ENCODE measurements at regions not wholly inside any gene's neighbourhood (a gene's known extent, or its start where the extent isn't known, plus 50 kb on each side); places are given as distances from the start of the nearest gene placed in this dataset.

GRCh38 chr12:59173695-59174094, 253.4 kb upstream of the LRIG3 start:
- TF ChIP-seq, protein P1, sequence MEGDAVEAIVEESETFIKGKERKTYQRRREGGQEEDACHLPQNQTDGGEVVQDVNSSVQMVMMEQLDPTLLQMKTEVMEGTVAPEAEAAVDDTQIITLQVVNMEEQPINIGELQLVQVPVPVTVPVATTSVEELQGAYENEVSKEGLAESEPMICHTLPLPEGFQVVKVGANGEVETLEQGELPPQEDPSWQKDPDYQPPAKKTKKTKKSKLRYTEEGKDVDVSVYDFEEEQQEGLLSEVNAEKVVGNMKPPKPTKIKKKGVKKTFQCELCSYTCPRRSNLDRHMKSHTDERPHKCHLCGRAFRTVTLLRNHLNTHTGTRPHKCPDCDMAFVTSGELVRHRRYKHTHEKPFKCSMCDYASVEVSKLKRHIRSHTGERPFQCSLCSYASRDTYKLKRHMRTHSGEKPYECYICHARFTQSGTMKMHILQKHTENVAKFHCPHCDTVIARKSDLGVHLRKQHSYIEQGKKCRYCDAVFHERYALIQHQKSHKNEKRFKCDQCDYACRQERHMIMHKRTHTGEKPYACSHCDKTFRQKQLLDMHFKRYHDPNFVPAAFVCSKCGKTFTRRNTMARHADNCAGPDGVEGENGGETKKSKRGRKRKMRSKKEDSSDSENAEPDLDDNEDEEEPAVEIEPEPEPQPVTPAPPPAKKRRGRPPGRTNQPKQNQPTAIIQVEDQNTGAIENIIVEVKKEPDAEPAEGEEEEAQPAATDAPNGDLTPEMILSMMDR (conservative IDR thresholded peaks at IDR 0.05 in 1 of 2, IDR thresholded peaks at IDR 0.05 in 1 of 2; ENCODE audit: low read depth in 1 of 2, low read length in 2 of 2): peak; percentile 17 to 34
- TF ChIP-seq EZH2 (IDR thresholded peaks at IDR 0.05; ENCODE audit: low read length, missing control alignments): no peak
